NCI-H1436 (cell line): ENCODE measurements at regions not wholly inside any gene's neighbourhood (a gene's known extent, or its start where the extent isn't known, plus 50 kb on each side); places are given as distances from the start of the nearest gene placed in this dataset.

Experiments
- DNase-seq: peaks from one replicate; lab custom pipeline; 2025; lab: John Stamatoyannopoulos, UW

DNA sequence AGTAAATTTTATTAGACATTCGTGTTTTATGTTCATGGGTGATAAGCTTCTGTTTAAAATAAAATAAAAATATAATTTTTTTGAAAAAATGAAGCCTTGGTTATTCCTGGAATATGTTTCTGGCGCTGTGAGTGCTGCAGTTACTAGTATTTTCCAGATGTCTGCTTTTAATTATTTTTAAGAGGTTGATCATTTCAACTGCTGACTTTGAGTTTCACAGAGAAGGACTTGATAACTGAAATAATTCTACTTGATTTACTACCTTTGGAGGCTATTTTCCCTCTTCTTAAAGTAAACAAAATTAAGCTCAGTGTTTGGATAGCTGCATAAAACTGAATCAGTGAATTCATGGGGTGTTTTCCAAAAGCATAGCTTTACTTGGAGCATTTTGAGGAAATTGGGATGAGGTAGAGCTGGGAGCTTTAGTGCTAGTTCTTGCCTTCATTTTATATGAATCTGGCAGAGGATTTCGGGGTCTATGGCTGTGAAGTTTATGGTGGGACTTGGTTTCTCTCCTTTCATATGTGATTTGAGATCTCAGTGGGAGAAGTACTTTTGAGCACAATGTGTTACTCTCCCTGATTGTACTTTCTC lies 666.5 kb downstream of the DCDC2C start:
- DNase-seq: no peak

DNA sequence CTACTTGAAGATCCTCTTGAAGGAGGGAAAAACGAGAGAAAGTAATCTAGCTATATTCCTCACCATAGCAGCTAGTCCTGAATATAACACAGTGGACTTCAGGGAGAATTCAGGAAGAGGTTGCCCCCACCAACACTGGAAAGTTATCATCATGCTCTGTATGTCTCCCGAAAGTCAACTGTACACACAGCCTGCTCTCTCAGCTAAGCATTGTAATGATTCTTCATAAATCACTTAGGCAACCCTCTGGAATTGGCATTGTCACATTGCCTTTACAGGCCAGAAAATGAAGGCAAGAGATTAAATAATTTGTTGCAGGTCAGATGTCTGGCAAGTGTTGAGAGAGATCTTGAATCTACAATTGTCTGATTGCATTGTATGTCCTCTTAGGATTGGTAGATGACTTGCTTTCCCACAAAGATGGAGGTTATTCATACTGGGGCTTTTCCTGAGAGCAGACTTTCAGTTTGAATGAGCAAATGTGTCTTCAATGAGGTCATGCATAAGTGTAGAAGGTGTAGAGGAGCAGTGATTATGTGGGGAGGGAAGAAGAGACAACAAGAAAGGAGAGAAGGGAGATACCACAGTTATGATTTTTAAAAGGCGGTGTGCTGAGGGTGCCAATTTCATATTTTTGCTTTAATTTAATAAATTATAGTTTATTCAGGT lies 667.2 kb downstream of the DCDC2C start:
- no peak for DNase-seq

DNA sequence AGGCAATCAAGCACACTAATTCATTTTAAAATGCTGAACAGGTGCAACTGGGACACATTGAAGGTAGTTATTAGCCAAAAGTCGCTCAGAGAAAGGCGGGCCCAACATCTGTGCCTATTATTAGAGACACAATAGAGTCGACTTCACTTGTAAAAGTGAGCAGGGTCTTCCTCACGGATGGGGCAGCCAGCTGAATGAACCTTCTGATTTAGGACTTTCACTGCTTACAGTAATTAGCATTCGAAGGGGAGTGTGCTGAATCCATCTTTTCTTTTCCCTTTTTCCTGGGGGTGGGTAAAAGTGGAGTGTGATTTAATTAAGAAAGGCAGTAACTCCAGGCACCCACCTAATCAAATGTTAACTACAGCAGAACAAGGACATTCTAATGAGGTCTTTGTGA lies 677.7 kb downstream of the DCDC2C start:
- no peak for DNase-seq

DNA sequence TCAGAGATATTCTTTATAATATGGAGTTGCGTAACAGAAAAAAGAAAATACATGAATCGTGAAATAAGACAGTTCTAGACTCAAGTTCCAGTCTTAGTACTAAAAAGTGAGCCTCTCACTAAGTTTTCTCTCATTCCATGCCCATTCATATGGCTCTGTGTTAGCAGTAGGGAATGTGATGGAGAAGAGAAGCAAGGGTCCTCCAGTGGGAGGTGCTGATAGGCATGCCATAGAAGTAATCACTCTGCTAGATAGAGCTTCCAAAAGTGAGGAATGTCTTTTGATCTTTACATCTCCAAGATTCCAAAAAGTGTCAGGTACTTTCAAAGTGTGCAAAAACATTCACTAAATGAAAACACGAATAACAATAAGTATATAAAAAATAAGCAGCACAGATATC lies 678.4 kb downstream of the DCDC2C start:
- no peak for DNase-seq

DNA sequence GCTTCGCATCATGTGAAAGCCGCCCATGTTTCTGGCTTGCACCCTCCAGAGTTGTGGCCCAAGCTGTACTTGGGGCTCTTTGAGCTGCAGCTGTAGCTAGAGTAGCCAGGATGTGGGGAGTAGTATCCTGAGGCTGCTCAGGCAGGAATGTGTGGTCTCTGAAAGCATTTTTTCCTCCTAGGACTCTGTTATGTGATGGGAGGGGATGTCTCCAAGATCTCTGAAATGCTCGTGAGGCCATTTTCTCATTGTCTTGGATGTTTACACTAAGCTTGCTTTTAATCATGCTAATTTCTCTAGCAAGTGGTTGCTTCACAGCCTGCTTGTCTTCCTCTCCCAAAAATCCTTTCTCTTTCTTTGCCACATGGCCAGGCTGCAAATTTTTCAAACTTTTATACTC lies 687.6 kb downstream of the DCDC2C start:
- no peak for DNase-seq

DNA sequence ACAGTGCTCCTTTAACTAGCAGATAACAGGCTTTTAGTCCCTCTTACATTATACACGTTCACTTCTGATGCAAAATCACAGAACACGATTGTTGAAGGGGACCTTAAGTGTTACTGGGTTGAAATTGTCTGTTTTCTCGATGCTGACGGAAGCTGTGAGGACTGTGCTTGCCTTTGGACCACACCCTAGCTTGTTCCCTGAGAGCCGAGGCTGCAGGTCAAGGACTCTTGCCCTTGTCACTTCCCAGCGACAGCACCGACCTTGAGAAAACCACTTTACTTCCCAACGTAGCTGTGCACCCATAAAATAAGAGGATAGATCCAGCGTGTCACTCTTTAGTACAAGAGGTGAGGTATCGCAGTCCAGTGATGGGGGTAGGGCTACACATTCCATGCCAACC lies 701.0 kb downstream of the DCDC2C start:
- no peak for DNase-seq

DNA sequence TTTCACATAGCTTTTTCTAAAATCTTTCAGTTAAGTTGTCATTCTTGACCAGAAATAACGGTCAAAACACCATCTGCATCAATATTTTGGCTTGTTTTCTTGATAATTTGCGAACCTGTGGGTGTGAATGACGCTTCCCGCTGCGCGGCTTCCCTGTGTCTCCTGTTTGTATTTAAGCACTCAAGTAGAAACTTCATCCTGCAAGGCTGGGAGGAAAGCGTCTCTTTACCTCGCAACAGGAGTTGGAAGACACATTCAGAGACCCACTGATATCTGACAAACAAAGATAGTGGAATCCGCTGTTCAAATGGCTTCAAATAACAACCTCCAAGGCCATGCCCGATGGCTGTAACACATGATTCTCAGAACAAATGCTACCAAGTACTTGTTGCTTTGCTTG lies 704.9 kb downstream of the DCDC2C start:
- no peak for DNase-seq

DNA sequence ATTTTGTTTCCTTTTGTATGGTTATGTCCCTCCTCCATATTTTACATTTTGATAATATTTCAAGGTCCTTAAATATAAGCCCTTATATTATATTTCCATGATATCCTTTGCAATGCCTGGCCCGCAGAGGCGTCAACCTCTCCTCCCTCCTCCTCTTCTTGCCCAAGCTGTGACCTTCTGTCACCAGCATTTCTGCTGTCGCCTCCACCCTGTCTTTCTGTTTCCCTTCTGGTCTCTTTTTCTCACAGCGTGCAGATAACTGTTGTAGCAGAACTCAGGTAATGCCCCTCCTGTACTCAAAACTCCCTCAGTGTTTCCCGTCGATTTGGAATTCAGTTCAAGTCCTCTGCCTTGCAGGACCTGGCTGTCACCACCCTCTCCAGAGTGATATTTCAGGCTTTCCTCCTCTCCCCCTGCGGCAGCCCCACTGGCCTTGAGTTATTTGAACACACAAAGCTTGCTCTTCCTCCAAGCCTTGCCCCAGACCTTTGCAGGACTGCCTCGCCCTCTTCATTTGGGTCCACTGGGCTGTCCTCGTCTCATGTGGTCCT lies 709.3 kb downstream of the DCDC2C start:
- no peak for DNase-seq

DNA sequence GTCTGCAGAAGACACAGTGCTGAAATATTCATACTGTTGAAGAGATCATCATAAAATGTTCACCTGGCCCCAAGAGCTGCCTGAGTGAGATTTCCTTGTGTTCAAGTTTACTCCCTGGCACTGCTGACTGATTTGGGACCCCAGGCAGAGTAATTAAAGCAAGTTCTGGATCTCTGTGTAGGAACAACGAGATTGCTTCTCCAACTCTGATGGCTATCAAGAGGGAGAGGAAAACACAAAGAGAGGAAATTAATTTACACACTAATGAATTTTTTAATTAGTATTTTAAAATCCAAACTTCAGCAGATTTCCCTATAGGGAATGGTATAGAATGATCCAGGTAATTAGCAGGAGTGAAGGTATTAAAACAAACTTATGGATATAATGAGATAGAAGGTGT lies 711.8 kb downstream of the DCDC2C start:
- DNase-seq: no peak

DNA sequence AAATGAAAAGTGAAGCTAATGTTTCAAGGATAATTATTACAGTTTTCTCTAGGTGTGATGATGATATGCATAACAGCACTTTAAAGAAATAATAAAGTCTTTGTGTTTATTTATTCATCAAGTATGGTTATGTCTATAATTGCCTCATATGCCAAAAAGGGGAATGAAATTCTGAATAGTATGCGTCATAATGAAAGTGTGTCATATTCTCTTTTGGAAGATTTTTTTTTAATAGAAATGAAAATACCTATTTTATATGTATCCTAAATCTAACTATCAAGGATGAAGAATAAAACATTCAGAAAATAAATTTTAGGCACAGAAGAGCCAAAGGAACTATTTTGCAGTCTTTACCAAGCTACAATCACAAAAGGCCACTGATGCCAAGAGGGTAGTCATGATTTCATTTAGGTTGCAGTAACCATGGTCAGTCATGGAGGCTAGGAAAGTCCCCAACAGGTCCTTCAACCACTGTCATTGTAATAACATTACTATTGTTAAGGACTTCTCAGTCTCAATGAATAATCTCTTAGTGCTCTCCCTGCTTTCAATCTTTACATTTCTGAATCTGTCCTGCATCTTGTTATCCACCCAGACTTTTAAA lies 712.5 kb downstream of the DCDC2C start:
- DNase-seq: no peak

DNA sequence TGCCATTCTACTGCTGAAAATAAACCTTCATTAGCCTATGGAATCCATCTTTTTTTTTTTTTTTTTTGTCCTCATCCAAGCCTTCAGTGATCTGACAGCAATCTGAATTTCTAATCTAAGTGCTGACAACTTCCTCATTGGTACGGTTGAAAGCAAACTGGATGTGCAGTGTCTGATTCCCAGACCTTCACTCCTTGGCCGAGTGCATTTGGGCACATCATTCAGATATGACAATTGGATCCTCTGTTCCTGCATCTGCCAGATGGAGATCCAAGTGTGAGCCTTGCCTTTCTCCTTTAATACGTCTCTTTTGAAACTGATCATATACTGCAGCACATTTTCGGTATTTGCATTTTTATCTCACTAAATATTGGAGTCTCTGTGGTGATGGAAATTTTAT lies 713.1 kb downstream of the DCDC2C start:
- no peak for DNase-seq

DNA sequence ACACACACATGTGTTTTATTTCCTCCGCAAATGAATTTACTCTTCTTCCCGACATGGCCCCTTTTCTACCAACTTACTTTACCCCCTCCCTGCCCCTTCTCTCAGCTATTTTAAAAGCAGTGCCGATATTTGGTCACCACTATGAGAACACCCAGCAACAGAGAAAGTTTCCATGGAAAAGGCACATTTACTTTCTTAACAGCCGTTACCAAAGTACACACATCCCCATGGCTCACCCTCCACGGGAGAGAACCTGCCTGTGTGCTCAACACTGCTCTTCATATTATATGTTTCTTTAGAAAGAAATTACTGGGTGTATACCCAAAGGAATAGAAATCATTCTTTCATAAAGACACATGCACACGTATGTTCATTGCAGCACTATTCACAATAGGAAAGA lies 714.4 kb downstream of the DCDC2C start:
- DNase-seq: no peak

DNA sequence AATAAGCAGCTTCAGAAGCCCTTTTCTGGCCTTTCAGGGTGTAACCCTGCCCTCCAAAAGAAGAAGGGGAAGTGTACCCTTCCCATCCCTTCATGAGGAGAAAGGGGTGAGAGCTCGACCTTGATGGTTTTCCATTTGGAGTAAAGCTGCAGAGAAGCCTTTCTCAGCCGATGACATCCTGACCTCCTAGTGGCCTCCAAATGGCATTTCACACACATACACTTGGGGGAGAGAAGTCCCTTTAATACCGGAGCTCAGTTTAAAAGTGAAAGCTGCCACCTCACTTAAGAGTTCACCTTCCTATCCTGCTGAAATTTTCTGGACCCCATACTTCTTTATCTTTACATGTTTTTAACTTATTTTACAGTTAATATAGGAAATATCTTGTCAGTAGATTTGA lies 716.7 kb downstream of the DCDC2C start:
- no peak for DNase-seq

DNA sequence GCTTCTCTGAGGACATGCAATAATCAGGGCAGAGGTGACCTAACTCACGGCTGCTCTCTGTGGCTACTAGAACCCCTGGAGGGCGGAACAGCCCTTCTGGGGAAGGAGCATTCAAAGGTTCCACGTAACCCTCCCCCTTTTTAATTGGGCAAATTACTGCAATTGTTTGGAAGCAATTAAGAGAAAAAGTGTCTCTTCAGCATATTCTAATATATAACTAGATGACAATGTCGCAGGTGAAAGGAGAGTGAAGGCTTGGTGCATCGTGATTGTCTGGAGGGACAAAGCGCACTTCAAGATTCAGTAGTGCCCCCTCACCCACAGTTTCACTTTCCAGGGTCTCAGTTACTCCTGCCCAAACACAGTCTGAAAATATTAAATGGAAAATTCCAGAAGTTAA lies 720.8 kb downstream of the DCDC2C start:
- no peak for DNase-seq

DNA sequence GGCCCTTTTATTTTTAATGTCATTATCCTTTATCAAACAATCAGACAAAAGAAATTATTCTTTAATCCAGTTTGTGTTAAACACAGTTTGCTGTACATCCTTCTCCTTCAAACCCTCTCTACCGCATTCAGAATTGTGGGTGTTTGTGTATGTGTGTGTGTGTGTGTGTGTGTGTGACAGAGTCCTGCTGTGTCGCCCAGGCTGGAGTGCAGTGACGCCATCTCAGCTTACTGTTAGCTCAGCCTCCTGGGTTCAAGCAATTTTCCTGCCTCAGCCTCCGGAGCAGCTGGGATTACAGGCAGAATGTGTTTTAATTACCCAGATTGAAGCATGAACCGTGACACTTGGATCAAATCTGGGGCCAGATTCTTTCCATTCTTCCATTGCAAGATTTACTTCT lies 723.7 kb downstream of the DCDC2C start:
- DNase-seq: no peak

DNA sequence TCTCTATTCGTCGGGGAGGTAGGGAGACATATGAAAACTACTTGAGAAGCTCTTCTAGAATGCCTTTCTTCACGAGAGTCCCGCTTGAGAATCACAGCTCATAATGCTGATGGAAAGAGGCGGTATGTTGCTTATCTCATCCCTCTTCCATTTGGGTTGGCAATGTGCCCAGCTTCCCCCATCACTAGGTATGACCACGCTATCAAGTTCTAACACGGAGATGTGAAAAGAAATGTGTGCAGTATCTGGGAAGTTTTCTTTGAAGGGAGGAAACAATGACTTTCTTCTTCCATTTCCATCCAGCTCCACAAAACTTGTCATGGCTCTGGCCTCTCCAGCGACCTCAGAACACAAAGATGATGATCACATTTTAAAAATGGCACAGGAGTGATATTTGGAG lies 742.4 kb downstream of the DCDC2C start:
- DNase-seq: no peak

DNA sequence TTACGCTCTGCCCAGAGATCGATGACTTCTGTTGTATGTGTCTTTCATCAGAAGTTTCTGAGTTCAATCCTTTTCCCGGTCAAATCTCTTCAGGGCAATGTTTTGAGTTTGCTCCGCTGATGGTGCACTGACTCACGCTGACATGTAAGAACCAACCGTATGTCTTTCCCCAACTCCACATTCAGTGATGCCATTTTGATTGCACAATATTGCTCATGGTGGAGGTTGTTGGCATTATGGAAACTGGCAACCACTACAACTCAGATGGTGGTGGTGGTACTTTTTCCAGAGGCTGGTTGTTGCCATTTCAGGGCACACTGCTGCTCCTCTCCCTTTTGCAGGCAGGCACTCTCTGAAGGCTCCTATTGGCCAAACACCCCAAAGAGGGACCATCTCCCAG lies 751.5 kb downstream of the DCDC2C start:
- no peak for DNase-seq

DNA sequence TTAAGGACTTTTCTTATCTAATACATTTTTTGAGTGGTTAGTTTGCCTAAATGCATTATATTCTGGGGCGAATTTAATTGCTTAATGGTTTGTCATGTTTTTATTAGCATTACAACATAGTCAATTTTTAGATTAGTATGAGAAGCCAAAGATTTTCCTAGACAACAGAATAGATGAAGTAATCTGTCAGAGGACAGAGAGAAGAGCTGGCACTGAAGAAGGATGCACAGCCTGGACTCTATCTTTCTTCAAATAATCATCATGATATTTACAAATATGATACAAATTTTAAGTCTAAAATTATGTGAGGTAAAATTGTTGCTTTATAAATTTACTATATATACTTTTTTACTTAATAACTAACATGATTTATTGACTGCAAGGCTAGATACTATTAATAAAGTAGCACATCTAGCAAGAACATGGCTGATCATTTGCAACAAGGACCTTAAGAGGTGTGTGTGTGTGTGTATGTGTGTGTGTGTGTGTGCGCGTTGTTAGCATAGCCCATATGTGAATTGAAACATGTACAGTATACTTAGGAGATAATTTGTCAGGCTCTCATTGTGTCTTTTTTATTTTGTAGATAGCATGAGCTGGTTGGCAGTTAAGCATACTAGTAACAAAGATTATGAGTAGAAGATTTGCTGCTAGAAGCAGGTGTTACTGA lies 752.2 kb downstream of the DCDC2C start:
- DNase-seq: no peak

DNA sequence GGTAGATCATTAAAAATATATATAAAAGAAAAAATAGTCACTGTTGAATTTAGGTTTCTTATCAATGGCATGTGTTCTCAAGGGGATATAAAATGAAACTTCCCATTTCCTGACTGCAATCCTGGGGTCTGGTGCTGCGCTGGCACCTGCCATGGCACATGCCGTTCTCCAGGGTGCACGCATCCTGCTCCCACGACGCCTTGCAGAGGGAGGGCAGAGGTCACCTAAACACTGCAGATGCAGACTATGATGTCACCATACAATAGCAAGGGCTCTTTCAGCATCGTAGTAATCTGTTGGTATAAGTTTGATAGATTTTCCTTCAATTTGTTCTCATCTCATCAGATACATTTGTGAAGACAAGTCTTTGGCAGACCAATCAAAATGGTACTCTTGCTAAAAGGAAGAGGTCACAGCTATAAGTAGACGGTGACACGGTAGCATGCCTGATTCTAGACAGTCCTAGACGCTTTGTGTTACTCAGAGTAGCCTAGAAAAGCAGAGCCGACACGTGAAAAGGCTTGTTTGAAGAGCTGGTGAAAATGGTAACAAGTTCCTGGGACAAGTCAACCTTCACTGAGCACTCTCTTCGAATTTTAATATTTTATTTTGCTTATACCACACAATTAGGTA lies 761.4 kb downstream of the DCDC2C start:
- DNase-seq: no peak

DNA sequence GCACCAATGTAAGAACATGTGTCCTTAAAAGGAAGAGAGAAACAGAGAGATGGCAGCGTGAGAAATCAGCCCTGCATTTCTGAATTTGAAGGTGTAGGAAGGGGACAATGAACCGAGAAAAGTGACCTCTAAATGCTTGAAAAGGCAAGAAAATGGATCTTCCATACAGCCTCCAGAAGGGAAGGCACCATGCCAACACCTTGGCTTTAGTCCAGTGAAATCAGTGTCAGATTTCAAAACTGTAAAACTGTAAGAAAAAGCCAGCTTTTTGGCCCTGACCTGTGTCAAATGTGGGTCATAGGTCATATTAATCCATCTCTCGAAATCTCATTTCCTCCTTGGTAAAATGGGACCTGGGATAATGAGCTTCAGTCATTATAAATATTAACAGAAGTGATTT lies 762.3 kb downstream of the DCDC2C start:
- no peak for DNase-seq

DNA sequence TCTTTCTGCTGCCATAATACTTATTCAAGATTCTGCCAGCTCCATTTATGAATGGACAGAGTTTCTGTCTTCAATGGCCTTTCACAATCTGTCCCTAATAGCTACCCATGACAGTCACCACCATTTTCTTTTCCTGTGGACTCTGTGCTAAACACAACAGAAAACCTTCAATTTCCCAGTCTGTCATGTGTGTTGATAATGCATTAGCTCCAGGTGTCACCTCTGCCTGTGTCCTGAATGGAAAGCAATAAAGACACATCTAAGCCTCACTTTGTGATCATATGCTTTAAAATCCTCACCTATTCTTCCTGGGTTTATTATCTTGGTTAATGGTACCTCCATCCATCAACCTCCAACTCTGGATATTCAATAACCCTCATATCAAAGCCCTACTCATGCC lies 772.2 kb downstream of the DCDC2C start:
- no peak for DNase-seq

DNA sequence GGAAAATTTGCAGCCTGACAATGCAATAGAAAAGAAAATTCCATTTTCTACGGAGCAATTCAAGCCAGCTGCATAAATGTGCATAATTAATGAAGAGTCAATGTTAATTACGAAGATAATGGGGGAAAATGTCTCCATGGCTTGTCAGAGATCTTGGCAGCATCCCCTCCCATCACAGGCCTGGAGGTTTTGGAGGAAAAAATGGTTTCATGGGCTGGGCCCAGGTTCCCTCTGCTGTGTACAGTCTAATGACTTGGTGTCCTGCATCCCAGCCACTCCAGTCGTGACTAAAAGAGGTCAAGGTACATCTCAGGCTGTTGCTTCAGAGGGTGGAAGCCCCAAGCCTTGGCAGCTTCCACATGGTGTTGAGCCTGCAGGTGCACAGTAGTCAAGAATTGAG lies 779.7 kb downstream of the DCDC2C start:
- DNase-seq: no peak

DNA sequence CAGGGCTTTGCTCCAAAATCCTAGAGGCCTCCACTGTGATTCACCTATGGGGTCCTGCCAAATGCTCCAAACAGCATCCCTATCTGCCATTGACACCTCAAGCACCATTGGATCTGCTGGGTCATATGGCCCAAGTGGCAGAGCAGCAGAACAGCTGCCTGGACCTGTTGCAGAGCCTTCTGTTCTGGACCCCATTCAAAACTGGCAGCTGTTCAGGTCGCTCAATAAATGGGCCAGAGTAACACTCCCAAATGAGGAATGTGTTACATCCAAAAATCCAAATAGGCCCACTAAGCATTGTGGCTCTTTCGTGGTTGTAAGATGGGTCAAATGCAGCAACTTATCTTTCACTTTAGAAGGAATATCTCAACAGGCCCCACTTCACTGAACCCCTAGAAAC lies 783.6 kb downstream of the DCDC2C start:
- DNase-seq: no peak
